ENCODE measurements at regions not wholly inside any gene's neighbourhood (a gene's known extent, or its start where the extent isn't known, plus 50 kb on each side); places are given as distances from the start of the nearest gene placed in this dataset.

GRCh38 chr14:85247071-85247470, 282.9 kb upstream of the FLRT2 start:
- no peaks in the 10 kb centered on the region for H3K4me1 ChIP-seq (ENCODE audit: control insufficient read depth, insufficient read depth, low read length)

DNA sequence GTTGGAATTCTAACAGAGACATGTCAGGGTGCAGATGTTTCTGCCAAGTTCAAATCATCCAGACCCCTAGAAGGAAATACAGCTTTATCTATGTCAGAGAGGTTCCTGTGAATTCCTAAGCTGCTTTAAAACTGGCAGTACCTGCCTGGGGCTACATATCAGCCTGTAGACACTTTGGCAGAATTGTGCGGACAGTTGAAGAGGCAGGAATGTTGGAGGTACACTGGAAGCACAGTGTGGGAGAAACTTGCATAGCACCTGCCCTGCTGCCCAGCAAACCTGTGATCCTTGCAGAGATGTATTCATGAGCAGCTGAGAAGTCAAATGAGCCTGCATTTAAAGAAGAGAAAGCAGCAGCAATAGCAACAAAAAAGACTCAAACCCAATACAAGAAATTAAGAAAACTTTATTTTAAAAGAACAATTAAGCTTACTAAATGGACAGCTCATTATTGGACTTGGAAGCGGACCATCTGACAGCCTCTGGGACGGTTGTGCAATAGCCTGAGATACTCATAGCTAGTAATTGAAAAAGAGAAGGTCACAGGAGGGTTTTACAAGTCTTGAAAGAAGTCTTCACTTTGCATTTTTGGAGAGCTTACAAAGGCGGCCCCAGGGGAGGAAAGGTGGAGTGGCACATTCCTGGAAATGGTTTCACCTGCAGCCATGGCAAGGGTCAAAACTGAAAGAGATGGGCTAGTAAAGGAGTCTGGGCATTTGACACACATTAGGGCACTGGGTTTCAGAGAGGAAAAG, 280.9 kb upstream of the FLRT2 start:
- no peaks in the 10 kb centered on the region for H3K9me3 ChIP-seq (ENCODE audit: control insufficient read depth, insufficient read depth, low read depth, low read length)
- H3K4me1 ChIP-seq (ENCODE audit: control insufficient read depth, insufficient read depth, low read length), result no peaks in the 10 kb centered on the region
- no peak overlapping the region for H3K4me3 ChIP-seq (ENCODE audit: low read depth, low read length)
- POLR2A ChIA-PET, result no interaction called here
- H3K36me3 ChIP-seq (ENCODE audit: control insufficient read depth in 2 of 2, insufficient read depth in 1 of 2, low read length in 2 of 2), result no peaks in the 10 kb centered on the region
- TF ChIP-seq HOXA7 (CRISPR knock-in tag; IDR thresholded peaks at IDR 0.05; ENCODE audit: borderline replicate concordance) (no peak), ZNF629 (tag by site-specific recombination; IDR thresholded peaks at IDR 0.05) (no peak), ZNF426 (tag by site-specific recombination; IDR thresholded peaks at IDR 0.05) (no peak), PBX3 (CRISPR knock-in tag; IDR thresholded peaks at IDR 0.05) (no peak), ZNF433 (tag by site-specific recombination; IDR thresholded peaks at IDR 0.05; ENCODE audit: low read depth) (no peak)
- TF ChIP-seq, protein P1, sequence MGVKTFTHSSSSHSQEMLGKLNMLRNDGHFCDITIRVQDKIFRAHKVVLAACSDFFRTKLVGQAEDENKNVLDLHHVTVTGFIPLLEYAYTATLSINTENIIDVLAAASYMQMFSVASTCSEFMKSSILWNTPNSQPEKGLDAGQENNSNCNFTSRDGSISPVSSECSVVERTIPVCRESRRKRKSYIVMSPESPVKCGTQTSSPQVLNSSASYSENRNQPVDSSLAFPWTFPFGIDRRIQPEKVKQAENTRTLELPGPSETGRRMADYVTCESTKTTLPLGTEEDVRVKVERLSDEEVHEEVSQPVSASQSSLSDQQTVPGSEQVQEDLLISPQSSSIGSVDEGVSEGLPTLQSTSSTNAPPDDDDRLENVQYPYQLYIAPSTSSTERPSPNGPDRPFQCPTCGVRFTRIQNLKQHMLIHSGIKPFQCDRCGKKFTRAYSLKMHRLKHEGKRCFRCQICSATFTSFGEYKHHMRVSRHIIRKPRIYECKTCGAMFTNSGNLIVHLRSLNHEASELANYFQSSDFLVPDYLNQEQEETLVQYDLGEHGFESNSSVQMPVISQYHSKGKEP (tag by site-specific recombination; IDR thresholded peaks at IDR 0.05), result no peak
- TF ChIP-seq, protein P2, sequence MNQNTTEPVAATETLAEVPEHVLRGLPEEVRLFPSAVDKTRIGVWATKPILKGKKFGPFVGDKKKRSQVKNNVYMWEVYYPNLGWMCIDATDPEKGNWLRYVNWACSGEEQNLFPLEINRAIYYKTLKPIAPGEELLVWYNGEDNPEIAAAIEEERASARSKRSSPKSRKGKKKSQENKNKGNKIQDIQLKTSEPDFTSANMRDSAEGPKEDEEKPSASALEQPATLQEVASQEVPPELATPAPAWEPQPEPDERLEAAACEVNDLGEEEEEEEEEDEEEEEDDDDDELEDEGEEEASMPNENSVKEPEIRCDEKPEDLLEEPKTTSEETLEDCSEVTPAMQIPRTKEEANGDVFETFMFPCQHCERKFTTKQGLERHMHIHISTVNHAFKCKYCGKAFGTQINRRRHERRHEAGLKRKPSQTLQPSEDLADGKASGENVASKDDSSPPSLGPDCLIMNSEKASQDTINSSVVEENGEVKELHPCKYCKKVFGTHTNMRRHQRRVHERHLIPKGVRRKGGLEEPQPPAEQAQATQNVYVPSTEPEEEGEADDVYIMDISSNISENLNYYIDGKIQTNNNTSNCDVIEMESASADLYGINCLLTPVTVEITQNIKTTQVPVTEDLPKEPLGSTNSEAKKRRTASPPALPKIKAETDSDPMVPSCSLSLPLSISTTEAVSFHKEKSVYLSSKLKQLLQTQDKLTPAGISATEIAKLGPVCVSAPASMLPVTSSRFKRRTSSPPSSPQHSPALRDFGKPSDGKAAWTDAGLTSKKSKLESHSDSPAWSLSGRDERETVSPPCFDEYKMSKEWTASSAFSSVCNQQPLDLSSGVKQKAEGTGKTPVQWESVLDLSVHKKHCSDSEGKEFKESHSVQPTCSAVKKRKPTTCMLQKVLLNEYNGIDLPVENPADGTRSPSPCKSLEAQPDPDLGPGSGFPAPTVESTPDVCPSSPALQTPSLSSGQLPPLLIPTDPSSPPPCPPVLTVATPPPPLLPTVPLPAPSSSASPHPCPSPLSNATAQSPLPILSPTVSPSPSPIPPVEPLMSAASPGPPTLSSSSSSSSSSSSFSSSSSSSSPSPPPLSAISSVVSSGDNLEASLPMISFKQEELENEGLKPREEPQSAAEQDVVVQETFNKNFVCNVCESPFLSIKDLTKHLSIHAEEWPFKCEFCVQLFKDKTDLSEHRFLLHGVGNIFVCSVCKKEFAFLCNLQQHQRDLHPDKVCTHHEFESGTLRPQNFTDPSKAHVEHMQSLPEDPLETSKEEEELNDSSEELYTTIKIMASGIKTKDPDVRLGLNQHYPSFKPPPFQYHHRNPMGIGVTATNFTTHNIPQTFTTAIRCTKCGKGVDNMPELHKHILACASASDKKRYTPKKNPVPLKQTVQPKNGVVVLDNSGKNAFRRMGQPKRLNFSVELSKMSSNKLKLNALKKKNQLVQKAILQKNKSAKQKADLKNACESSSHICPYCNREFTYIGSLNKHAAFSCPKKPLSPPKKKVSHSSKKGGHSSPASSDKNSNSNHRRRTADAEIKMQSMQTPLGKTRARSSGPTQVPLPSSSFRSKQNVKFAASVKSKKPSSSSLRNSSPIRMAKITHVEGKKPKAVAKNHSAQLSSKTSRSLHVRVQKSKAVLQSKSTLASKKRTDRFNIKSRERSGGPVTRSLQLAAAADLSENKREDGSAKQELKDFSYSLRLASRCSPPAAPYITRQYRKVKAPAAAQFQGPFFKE (tag by site-specific recombination; IDR thresholded peaks at IDR 0.05; ENCODE audit: borderline replicate concordance), result no peak
- CTCF ChIA-PET, result interaction anchor here (0.6 kb wide), 1 partner anchor 482 kb away, joined by 5 read pairs; no protein-coding TSS in a partner anchor
- no peak overlapping the region for H3K27ac ChIP-seq (ENCODE audit: extremely low read depth, low read depth, low read length)

More at GRCh38 chr14:85247071-85247470, 282.9 kb upstream of the FLRT2 start:
- Histone ChIP-seq H3K36me3 (ENCODE audit: control insufficient read depth in 2 of 2, insufficient read depth in 1 of 2, low read length in 2 of 2) (no peaks in the 10 kb centered on the region), H3K9me3 (ENCODE audit: control insufficient read depth, insufficient read depth, low read depth, low read length) (no peaks in the 10 kb centered on the region), H3K27ac (ENCODE audit: extremely low read depth, low read depth, low read length) (no peak overlapping the region), H3K4me3 (ENCODE audit: low read depth, low read length) (no peak overlapping the region)
- ChIA-PET POLR2A (no interaction called here), CTCF (interaction anchor here (0.7 kb wide), 1 partner anchor 18 kb away, joined by 5 read pairs; no protein-coding TSS in a partner anchor)
- TF ChIP-seq ZNF292 (tag by site-specific recombination; IDR thresholded peaks at IDR 0.05; ENCODE audit: borderline replicate concordance, low read depth) (no peak), ZNF658 (tag by site-specific recombination; IDR thresholded peaks at IDR 0.05) (no peak)

GRCh38 chr14:85250414-85251189, 279.3 kb upstream of the FLRT2 start:
- ChIA-PET CTCF (no interaction called here), POLR2A (no interaction called here)
- Histone ChIP-seq H3K27ac (ENCODE audit: extremely low read depth, low read depth, low read length) (no peak overlapping the region), H3K4me3 (ENCODE audit: low read depth, low read length) (no peak overlapping the region), H3K4me1 (ENCODE audit: control insufficient read depth, insufficient read depth, low read length) (no peaks in the 10 kb centered on the region), H3K36me3 (ENCODE audit: control insufficient read depth in 2 of 2, insufficient read depth in 1 of 2, low read length in 2 of 2) (no peaks in the 10 kb centered on the region), H3K9me3 (ENCODE audit: control insufficient read depth, insufficient read depth, low read depth, low read length) (no peaks in the 10 kb centered on the region)
- TF ChIP-seq ZNF174 (tag by site-specific recombination; IDR thresholded peaks at IDR 0.05), result no peak
- TF ChIP-seq ZNF302 (tag by site-specific recombination; IDR thresholded peaks at IDR 0.05; ENCODE audit: low read depth), result no peak
- no peak for TF ChIP-seq ZNF37A (tag by site-specific recombination; IDR thresholded peaks at IDR 0.05)
- TF ChIP-seq ZNF837 (tag by site-specific recombination; IDR thresholded peaks at IDR 0.05), result no peak
- no peak for TF ChIP-seq ZFP69B (tag by site-specific recombination; IDR thresholded peaks at IDR 0.05)
- no peak for TF ChIP-seq ZNF791 (tag by site-specific recombination; IDR thresholded peaks at IDR 0.05)
- TF ChIP-seq ZNF548 (tag by site-specific recombination; IDR thresholded peaks at IDR 0.05), result no peak
- TF ChIP-seq ZSCAN23 (tag by site-specific recombination; IDR thresholded peaks at IDR 0.05), result no peak
- no peak for TF ChIP-seq ZBTB17 (tag by site-specific recombination; IDR thresholded peaks at IDR 0.05)
- TF ChIP-seq, protein P3, sequence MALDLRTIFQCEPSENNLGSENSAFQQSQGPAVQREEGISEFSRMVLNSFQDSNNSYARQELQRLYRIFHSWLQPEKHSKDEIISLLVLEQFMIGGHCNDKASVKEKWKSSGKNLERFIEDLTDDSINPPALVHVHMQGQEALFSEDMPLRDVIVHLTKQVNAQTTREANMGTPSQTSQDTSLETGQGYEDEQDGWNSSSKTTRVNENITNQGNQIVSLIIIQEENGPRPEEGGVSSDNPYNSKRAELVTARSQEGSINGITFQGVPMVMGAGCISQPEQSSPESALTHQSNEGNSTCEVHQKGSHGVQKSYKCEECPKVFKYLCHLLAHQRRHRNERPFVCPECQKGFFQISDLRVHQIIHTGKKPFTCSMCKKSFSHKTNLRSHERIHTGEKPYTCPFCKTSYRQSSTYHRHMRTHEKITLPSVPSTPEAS (tag by site-specific recombination; IDR thresholded peaks at IDR 0.05), result no peak
- no peak for TF ChIP-seq ZNF2 (tag by site-specific recombination; IDR thresholded peaks at IDR 0.05)
- no peak for TF ChIP-seq ZNF239 (tag by site-specific recombination; IDR thresholded peaks at IDR 0.05)
